Stimulated activated CD8-positive, alpha-beta memory T cell treated with anti-CD3 and anti-CD28 coated beads, Interleukin-12 subunit alpha, Interleukin-12 subunit beta, amount 100 ng/mL, for 1 hour (primary cell): ENCODE measurements at regions not wholly inside any gene's neighbourhood (a gene's known extent, or its start where the extent isn't known, plus 50 kb on each side); places are given as distances from the start of the nearest gene placed in this dataset.
"Not testable (repeated sequence)": the region's sequence is repeated elsewhere in the genome, so short reads cannot be mapped to it uniquely, and the experiment has no call there.

Experiments
- DNase-seq: peaks from one replicate; pipeline ENCODE4 v3.0.0-alpha.2; 2020; ENCODE audit warnings: low read depth

- no peak for DNase-seq
Measured at GRCh38 chr10:117492504-117492903, 50.0 kb upstream of the EMX2 start.

DNA sequence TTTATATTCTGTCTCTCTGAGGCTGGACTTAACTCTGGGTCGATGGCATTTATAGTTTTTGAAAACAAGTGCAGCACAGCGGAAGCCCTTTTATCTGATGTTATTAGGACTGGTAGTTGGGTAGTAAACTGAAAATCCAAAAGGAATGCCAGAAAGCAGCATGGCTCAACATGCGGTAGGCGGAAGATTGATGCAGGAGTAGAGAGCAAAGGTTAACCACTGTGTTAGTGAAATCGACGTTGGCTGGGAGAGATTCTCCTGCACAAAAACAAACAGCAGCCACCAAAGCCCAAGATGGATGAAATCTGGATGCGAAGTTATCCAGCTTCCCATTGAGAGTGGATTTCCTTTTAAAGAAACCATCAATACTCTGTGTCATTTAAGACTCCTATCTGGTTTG lies 54.5 kb upstream of the EMX2 start:
- no peak for DNase-seq

DNA sequence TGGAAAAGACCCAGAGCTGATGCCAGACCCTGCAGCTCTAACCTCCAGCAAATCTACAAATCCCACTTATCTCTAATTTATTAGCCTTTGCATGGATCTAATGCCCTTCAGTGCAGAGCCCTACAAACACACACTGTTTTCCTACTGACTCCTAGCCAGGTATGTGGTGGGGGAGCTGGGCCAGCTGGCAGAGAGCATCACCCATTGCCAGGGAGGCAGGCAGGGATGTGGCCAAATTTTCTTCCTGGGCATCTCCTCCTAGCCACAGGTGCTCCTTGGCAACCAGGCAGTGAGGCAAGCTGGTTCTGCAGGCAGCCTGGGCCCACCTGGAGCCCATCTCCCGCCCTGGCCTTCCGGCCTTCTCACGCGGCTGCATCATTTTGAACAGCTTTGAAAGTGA lies 55.9 kb upstream of the EMX2 start:
- no peak for DNase-seq

GRCh38 chr10:117483056-117483590 lies 59.4 kb upstream of the EMX2 start:
- no peak for DNase-seq

DNA sequence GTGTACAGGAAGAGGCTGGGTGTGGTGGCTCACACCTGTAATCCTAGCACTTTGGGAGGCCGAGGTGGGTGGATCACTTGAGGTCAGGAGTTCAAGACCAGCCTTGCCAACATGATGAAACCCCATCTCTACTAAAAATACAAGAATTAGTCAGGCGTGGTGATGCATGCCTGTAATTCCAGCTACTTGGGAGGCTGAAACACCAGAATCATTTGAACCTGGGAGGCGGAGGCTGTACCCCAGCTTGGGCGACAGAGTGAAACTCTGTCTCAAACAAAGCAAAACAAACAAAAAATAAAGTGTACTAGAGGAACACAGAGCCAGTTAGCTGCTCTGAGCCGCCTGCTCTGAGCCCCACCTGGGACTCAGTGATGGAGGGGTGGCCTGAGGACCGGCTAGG lies 61.5 kb upstream of the EMX2 start:
- not testable (repeated sequence) for DNase-seq

- DNase-seq, result no peak
Measured at GRCh38 chr10:117480097-117480496, 62.4 kb upstream of the EMX2 start.

GRCh38 chr10:117477961-117478670 lies 64.4 kb upstream of the EMX2 start:
- DNase-seq, result no peak

GRCh38 chr10:117477211-117477947 lies 65.2 kb upstream of the EMX2 start:
- DNase-seq, result no peak

- no peak for DNase-seq
Measured at GRCh38 chr10:117476716-117477115, 65.8 kb upstream of the EMX2 start.

GRCh38 chr10:117476281-117476680 lies 66.3 kb upstream of the EMX2 start:
- DNase-seq, result no peak

DNA sequence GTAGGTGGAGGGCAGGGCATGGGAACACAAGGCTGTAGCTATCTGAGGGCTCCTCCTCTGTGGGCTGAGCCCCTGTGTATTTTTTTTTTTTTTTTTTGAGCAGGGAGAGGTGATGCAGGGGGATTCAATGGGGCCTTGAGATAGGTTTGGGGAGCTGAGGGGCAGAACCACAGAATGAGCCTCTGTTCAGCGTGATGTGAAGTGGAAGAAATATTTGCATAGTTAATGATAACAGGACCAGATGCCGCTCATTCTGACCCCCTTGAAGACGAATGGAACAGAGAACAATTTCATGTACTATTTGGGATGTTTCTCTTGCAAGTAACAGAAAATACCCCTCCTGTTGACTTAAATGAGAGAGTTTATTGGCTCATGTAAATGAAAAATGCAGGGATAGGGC lies 69.7 kb upstream of the EMX2 start:
- no peak for DNase-seq

DNA sequence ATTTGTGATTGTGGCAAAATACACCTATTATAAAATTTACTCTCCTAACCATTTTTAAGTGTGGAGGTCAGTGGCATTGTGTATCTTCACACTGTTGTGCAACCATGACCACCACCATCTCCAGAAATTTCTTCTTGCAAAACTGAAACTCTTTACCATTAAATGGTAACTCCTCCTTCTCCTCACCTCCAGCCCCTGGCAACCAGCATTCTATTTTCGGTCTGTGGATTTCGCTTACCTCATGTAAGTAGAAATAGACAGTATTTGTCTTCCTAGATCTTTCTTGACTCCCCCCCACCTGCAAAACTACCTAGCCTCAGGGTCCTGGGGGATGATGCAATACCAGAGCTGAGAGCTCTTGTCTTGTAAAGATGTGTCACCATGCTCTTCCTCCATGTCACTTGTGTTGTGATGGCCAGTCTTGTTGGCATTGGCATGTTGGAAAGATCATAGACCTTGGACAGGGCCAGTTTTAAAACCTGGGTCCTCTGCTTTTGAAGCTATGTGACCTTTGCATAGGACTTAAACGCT lies 71.1 kb upstream of the EMX2 start:
- no peak for DNase-seq

GRCh38 chr10:117470733-117471132 lies 71.8 kb upstream of the EMX2 start:
- DNase-seq, result no peak

DNA sequence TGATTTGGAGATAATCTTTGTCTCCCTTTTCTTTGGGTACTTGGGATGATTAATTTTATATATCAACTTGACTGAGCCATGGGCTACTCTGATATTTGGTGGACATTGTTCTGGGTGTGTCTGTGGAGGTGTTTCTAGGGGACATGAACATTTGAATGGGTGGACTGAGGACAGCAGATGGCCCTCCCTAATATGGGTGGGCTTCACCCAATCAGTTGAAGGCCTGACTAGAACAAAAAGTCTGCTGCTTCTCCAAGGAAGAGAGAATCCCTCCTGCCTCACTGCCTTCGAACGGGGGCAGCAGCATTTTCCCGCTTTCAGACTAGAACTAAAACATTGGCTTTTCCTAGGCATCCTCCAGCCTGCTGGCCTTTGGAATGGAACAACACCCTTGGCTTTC lies 73.9 kb upstream of the EMX2 start:
- DNase-seq, result no peak

DNA sequence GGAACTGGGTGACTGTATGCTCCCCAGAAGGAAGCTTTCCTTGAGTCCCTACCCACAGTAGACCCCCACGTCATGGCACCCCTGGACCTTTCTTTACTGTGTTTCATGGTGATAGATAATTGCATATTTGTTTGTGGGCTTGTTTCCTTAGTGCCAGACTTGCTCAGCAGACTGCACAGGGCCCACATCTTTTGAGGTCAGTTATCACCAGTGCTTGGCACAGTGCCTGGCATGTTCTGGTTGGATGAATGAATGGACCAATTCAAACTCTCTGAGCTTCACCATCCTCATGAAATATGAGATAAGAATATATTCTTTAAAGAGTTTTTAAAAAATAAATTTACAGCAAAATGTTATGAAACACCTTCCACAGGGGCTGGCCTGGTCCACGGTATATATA lies 78.4 kb upstream of the EMX2 start:
- DNase-seq, result no peak

GRCh38 chr10:117463545-117463920 lies 79.0 kb upstream of the EMX2 start:
- no peak for DNase-seq

DNA sequence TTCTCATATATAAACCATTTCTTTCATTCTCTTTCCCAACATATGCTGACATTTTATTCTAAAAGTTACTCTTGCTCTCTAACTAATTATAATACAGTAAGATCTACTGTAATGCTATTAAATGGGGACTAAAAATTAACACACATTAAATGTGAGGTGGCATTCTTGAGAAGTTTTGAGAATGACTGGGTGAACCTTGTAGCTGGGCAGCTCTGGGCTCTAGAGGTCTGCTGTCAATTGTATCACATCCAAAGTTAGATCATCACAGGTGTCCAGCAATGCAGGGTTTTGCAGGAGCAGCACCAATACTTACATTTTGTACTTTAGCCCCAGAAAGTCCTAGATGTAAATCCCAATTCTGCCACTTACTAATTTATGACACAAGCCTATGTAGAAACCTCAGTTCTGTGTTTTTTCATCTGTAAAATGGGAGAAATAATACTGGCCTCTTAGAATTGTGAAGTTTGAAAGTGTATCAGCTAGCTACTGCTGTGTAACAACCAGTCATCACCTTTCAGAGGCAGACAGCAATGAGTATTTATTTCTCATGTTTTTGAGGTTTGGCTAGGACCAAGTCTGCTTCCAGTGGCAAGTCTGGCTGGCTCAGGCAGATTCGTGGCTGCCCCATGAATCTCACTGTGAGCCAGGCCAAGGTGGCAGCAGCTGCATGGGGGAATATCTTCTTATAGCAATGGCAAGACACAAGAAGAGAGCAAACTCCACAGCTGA lies 79.6 kb upstream of the EMX2 start:
- DNase-seq, result no peak

DNA sequence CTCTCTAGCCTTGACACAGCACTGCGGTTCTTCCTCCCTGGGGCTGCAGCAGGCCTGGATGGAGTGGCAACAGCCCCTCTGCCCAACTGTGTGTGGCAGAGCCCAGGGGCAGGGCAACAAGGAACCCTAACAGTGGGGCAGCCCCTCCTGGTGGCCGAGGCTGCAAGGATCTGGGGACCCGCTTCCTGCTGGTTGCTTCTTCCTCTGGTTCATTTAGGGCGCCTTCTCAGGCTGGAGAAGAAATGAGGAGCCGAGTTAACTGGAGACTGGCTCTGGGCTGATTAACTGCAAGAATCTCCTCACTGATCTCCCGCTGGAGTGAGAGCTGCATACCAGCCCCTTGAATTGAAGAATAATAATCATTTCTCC lies 80.1 kb upstream of the EMX2 start:
- no peak for DNase-seq

DNA sequence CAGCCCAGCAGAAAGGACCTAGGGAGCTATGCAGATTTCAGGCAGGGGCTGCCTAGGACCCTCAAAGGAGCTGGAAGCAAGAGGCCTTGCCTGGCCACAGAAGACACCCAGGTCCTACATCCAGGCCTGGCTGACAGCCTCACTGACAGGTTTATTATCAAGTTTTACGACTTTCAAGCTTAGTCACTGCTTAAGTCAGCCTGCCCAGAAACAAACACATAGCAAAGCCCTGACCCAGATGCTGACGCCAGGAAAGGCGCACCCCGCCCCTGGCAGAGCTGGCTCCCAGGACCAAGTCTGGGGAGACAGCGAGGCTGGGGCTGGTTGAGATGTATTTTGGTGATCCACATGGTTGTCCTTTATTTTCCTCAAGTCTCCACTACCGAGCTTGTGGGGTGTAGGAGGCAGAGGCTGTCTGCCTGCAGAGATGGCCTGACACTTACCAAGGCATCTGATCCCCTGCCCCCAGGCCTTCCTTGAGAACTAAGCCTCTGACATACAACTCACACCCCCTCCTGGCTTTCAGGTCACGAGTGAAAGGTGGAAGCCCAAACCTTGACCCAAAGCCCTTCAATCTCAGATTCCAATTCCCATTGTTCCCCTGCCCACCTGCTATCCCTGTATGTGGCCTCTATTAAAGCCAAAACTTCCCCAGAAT lies 80.7 kb upstream of the EMX2 start:
- DNase-seq, result no peak

DNA sequence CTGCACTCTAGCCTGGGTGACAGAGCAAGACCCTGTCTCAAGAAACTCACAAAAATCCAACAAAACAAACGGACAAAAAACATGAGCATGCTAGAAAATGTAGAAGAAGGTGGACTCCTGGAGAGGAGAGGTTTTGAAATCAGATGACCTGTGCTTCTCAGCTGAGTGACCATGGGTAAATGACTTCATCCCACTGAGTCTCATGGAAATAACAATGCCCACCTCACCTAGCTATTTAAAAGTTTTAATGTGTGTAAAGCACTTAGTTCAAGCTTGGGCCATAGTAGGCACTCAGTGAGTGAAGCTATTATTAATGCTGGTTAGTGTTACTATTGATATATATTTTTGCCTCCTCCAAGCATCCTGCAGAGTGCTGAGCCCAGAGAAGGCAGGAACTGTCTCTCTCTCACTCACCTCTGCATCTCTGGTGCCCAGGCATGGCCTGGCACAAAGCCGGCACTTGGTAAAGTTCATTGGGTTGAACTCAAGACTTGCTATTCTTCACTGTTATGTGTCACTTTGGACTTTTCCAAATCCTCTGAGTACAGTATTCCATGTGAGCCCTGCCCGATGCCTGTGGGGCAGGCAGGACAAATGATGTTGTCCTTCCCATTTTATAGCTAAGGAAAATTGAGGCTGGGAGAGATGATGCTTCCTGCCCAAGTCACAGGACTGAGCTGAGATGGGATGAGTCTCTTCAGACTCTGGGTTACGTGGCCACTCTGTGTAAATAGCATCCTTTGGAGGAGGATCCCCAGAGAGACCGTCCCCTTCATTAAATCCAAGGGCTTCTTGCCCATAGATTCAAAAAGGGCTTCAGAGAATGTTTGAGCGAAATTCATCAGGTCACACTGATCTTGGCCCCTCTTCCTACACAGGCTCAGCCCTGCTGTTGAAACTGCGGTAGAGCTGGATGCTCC lies 81.4 kb upstream of the EMX2 start:
- DNase-seq, result no peak

- no peak for DNase-seq
Measured at GRCh38 chr10:117458571-117458970, 83.3 kb upstream of the PDZD8 start.
